H9 (cell line): ENCODE measurements at regions not wholly inside any gene's neighbourhood (a gene's known extent, or its start where the extent isn't known, plus 50 kb on each side); places are given as distances from the start of the nearest gene placed in this dataset.

ENCODE experiments used
- DNase-seq: peaks from one replicate; pipeline ENCODE4 v3.0.0-alpha.2; 2017
- H2AFZ ChIP-seq: one replicate; pipeline ENCODE4 v1.6.1; 2013; ENCODE audit warnings: mild to moderate bottlenecking, low read length, control low read depth, moderate library complexity
- H2AK5ac ChIP-seq: 2 replicates; pipeline ENCODE4 v1.6.1; 2013; ENCODE audit warnings: low read length, control low read depth, mixed read lengths; ENCODE audit not compliant: insufficient read length
- H2BK120ac ChIP-seq: one replicate; pipeline ENCODE4 v1.6.1; 2013; ENCODE audit warnings: low read depth, mild to moderate bottlenecking, low read length, control low read depth, inconsistent platforms; ENCODE audit not compliant: poor library complexity, severe bottlenecking
- H2BK12ac ChIP-seq: 2 replicates; pipeline ENCODE4 v1.6.1; 2013; ENCODE audit warnings: low read length, control low read depth, mixed read lengths, low read depth; ENCODE audit not compliant: insufficient read length
- H2BK15ac ChIP-seq: 2 replicates; pipeline ENCODE4 v1.6.1; 2013; ENCODE audit warnings: low read depth, low read length, control low read depth
- H2BK20ac ChIP-seq: one replicate; pipeline ENCODE4 v1.6.1; 2013; ENCODE audit warnings: low read depth, mild to moderate bottlenecking, low read length, control low read depth, inconsistent platforms; ENCODE audit not compliant: poor library complexity, severe bottlenecking
- H2BK5ac ChIP-seq: 2 replicates; pipeline ENCODE4 v1.6.1; 2013; ENCODE audit warnings: low read length, control low read depth, mixed read lengths; ENCODE audit not compliant: insufficient read length
- H3K14ac ChIP-seq: 2 replicates; pipeline ENCODE4 v1.6.1; 2013; ENCODE audit warnings: low read length, control low read depth; ENCODE audit not compliant: insufficient read depth
- H3K18ac ChIP-seq: 2 replicates; pipeline ENCODE4 v1.6.1; 2013; ENCODE audit warnings: low read depth, mild to moderate bottlenecking, mixed read lengths, low read length, control low read depth; ENCODE audit not compliant: insufficient read length
- H3K23ac ChIP-seq: 2 replicates; pipeline ENCODE4 v1.6.1; 2013; ENCODE audit warnings: low read length, control low read depth, mixed read lengths, low read depth; ENCODE audit not compliant: insufficient read length
- H3K23me2 ChIP-seq: 2 replicates; pipeline ENCODE4 v1.6.1; 2013; ENCODE audit warnings: low read depth, mild to moderate bottlenecking, mixed read lengths, low read length, control low read depth; ENCODE audit not compliant: insufficient read length, poor library complexity, severe bottlenecking
- H3K27ac ChIP-seq: 2 replicates; pipeline ENCODE4 v1.5.1; 2013; ENCODE audit warnings: low read length, control low read depth, mixed read lengths, low read depth; ENCODE audit not compliant: insufficient read length
- H3K27me3 ChIP-seq: 2 replicates; pipeline ENCODE4 v1.6.1; 2013; ENCODE audit warnings: low read length, control low read depth, inconsistent platforms; ENCODE audit not compliant: insufficient read depth
- H3K4ac ChIP-seq: 2 replicates; pipeline ENCODE4 v1.6.1; 2013; ENCODE audit warnings: low read depth, mild to moderate bottlenecking, control low read depth, inconsistent platforms, low read length, moderate library complexity
- H3K4me1 ChIP-seq: 2 replicates; pipeline ENCODE4 v1.6.1; 2013; ENCODE audit warnings: low read length, control low read depth, inconsistent platforms; ENCODE audit not compliant: insufficient read depth
- H3K4me2 ChIP-seq: 2 replicates; pipeline ENCODE4 v1.6.1; 2013; ENCODE audit warnings: low read length, control low read depth, mixed read lengths; ENCODE audit not compliant: insufficient read length, insufficient read depth
- H3K56ac ChIP-seq: 2 replicates; pipeline ENCODE4 v1.6.1; 2013; ENCODE audit warnings: low read depth, mild to moderate bottlenecking, mixed read lengths, low read length, control low read depth; ENCODE audit not compliant: insufficient read length
- H3K79me1 ChIP-seq: 2 replicates; pipeline ENCODE4 v1.6.1; 2013; ENCODE audit warnings: low read depth, mild to moderate bottlenecking, moderate library complexity, low read length, control low read depth, inconsistent platforms; ENCODE audit not compliant: insufficient read depth, poor library complexity, severe bottlenecking
- H3K79me2 ChIP-seq: 2 replicates; pipeline ENCODE4 v1.6.1; 2013; ENCODE audit warnings: low read length, control low read depth, inconsistent platforms; ENCODE audit not compliant: insufficient read depth
- H3K9ac ChIP-seq: 2 replicates; pipeline ENCODE4 v1.6.1; 2013; ENCODE audit warnings: low read length, control low read depth, mixed read lengths; ENCODE audit not compliant: insufficient read length; ENCODE audit errors: extremely low read depth
- H3K9me3 ChIP-seq: one replicate; pipeline ENCODE4 v1.6.1; 2013; ENCODE audit warnings: low read depth, low read length, inconsistent platforms; ENCODE audit not compliant: control insufficient read depth
- H3T11ph ChIP-seq: one replicate; pipeline ENCODE4 v1.6.1; 2013; ENCODE audit warnings: mild to moderate bottlenecking, low read length, control low read depth, inconsistent platforms
- H4K20me1 ChIP-seq: one replicate; pipeline ENCODE4 v1.6.1; 2013; ENCODE audit not compliant: control insufficient read depth, insufficient read length, insufficient read depth
- H4K5ac ChIP-seq: 2 replicates; pipeline ENCODE4 v1.6.1; 2013; ENCODE audit warnings: low read depth, mild to moderate bottlenecking, mixed read lengths, low read length, control low read depth; ENCODE audit not compliant: insufficient read length
- H4K8ac ChIP-seq: replicated peaks from 2 replicates; pipeline ENCODE4 v1.6.1; 2013; ENCODE audit warnings: low read length, control low read depth, mixed read lengths, low read depth; ENCODE audit not compliant: insufficient read length
- H4K91ac ChIP-seq: 2 replicates; pipeline ENCODE4 v1.6.1; 2013; ENCODE audit warnings: low read depth, mild to moderate bottlenecking, moderate library complexity, mixed read lengths, low read length, control low read depth; ENCODE audit not compliant: insufficient read length
- H3K27ac Mint-ChIP-seq, 3 experiments: 2 replicates in 2 of 3; 3 replicates in 1 of 3; pipeline ENCODE4 v1.8.0; 2020 to 2021; ENCODE audit warnings: mixed read lengths in 3 of 3, mild to moderate bottlenecking in 1 of 3, moderate library complexity in 1 of 3
- H3K27me3 Mint-ChIP-seq: 2 replicates; pipeline ENCODE4 v1.8.0; 2021; ENCODE audit warnings: low read depth, mild to moderate bottlenecking, moderate library complexity, mixed read lengths
- H3K36me3 Mint-ChIP-seq, 3 experiments: 2 replicates in 2 of 3; 3 replicates in 1 of 3; pipeline ENCODE4 v1.8.0; 2020 to 2021; ENCODE audit warnings: low read depth in 3 of 3, mixed read lengths in 3 of 3; ENCODE audit not compliant: insufficient read depth in 1 of 3
- H3K4me1 Mint-ChIP-seq, 2 experiments: 2 replicates each; pipeline ENCODE4 v1.8.0; 2020; ENCODE audit warnings: mixed read lengths in 2 of 2
- H3K4me3 Mint-ChIP-seq, 2 experiments: 2 replicates in 1 of 2; 3 replicates in 1 of 2; pipeline ENCODE4 v1.8.0; 2020 to 2021; ENCODE audit warnings: mild to moderate bottlenecking in 2 of 2, mixed read lengths in 2 of 2, moderate library complexity in 1 of 2
- H3K9me3 Mint-ChIP-seq, 2 experiments: 2 replicates in 1 of 2; 3 replicates in 1 of 2; pipeline ENCODE4 v1.8.0; 2020; ENCODE audit warnings: mild to moderate bottlenecking in 2 of 2, mixed read lengths in 2 of 2, moderate library complexity in 1 of 2
- CTCF ChIP-seq: fragments of 200-600 bp; sonication (generic); conservative IDR thresholded peaks from 3 replicates; pipeline ENCODE4 v1.8.0; 2021; ENCODE audit warnings: antibody characterized with exemption, mild to moderate bottlenecking
- WGBS: extraction: QIAGEN DNeasy Blood & Tissue Kit; methylation state at CpG from one replicate; pipeline ENCODE4 v1.1.7; 2013; ENCODE audit warnings: missing lambda C conversion rate, low lambda C conversion rate, mixed read lengths; ENCODE audit not compliant: insufficient read length; ENCODE audit errors: extremely low coverage; 5-methylcytosine and 5-hydroxymethylcytosine counted together

- Histone ChIP-seq H2AFZ (no peak overlapping the region), H2BK5ac (no peak overlapping the region), H3K4me2 (no peak overlapping the region), H2AK5ac (no peak overlapping the region), H3K4me1 (no peaks in the 10 kb centered on the region), H3K23me2 (no peaks in the 10 kb centered on the region), H3K9ac (no peak overlapping the region), H3K79me2 (no peaks in the 10 kb centered on the region), H3K14ac (no peak overlapping the region), H3K27ac (no peak overlapping the region), H3K56ac (no peak overlapping the region), H3K23ac (no peak overlapping the region), H4K20me1 (no peaks in the 10 kb centered on the region), H3K18ac (no peak overlapping the region), H4K8ac (no peak overlapping the region), H4K5ac (no peak overlapping the region), H3K9me3 (no peaks in the 10 kb centered on the region), H2BK12ac (no peak overlapping the region), H2BK120ac (no peak overlapping the region), H2BK20ac (no peak overlapping the region), H3K27me3 (no peaks in the 10 kb centered on the region), H3K4ac (no peak overlapping the region), H2BK15ac (no peak overlapping the region), H4K91ac (no peak overlapping the region), H3K79me1 (no peaks in the 10 kb centered on the region), H3T11ph (no peak overlapping the region)
- DNase-seq, result peak; percentile 37
- Mint-ChIP-seq H3K4me3 (no peak overlapping the region), H3K36me3 (peaks cover 0 to 5% (median 0%) of the 10 kb centered on the region in 3 experiments; a peak in 1 of 7 replicates), H3K4me1 (peaks cover 11 to 13% of the 10 kb centered on the region in 2 experiments), H3K27ac (no peak overlapping the region), H3K9me3 (no peaks in the 10 kb centered on the region), H3K27me3 (no peaks in the 10 kb centered on the region; the same call in 1 of the 2 replicates)
- TF ChIP-seq CTCF, result no peak
- no CpG with 5 or more reads among the region's 1 CpG for WGBS
Measured at GRCh38 chr5:74187757-74188156, 452.8 kb downstream of the ENC1 start.
